ENCODE measurements at regions not wholly inside any gene's neighbourhood (a gene's known extent, or its start where the extent isn't known, plus 50 kb on each side); places are given as distances from the start of the nearest gene placed in this dataset.
"Not testable (repeated sequence)": the region's sequence is repeated elsewhere in the genome, so short reads cannot be mapped to it uniquely, and the experiment has no call there.

DNA sequence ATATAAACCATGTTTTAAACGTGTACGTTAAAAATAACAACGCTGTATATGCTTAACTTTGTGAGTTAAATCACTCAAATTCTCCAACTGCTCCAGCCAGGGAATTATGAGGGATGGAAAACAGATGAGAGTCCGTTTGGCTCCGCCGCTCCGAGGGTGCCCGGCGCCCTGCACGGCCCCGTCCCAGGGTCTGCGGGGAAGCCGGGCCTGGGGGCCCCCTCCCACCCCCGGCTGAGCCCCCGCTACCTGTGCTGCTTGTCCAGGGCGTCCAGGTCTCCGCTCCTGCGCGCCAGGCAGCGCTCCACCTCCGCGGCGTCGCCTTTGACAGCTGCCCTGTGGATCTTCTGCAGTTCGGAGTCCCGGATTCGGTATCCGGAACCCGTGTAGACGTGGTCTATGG lies 415.5 kb downstream of the FOXD4L4 start:
- H3K4me1 ChIP-seq; intact Hi-C loops (cut with DNase I; ENCODE audit: low total_unique reads); H3K27ac ChIP-seq; H3K36me3 ChIP-seq; DNase-seq; H3K9me3 ChIP-seq: not testable (repeated sequence)
- WGBS, 5 donors: 0 to 2% (median 1%) methylated on average over 7 to 15 of the region's 30 CpGs; no CpG with 5 or more reads in 2 of the 5 donors
- peak overlapping the region in 2 of 8 donors; percentile 20 to 49 for H3K4me3 ChIP-seq
- H3K27me3 ChIP-seq (replicated peaks in 1 of 7): peaks cover 0 to 12% (median 0%) of the 10 kb centered on the region in 7 donors

DNA sequence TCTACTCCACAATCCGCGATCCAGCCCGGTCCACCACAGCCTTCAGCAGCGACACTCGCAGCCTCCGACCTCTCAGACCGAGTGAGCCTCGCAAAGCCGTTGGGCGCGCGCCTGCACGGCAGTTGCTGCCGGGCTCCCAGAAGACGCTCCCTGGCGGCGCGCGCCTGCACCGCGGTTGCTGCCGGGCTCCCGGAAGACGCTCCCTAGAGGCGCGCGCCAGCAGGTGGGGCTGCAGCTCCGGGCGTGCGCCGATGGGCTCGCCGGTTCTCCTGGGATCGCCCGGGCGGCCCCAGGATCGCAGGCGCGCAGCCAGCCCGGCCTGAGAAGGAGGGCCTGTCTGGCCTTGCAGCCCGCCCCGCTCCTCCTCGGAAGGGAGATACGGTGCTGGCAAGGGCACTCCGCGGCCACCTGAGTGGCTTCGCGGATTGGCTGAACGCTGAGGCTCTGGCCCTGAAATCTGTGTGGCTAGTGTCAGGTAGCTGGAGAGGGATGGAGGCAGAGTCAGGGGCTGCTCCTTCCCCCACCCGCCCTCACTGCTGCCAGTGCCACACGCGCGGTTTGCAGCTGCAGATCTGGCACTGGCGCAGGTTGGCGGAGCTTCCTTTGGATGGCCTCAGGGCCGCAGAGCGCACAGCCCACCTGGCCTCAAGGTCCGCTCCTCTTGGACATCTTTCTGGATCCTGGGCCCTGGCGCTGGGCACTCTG lies 416.2 kb downstream of the FOXD4L4 start:
- Histone ChIP-seq H3K27me3 (replicated peaks in 1 of 7) (peaks cover 0 to 12% (median 0%) of the 10 kb centered on the region in 7 donors), H3K4me3 (peak overlapping the region in 7 of 8 donors; percentile 26 to 62 (median 36))
- H3K36me3 ChIP-seq; H3K4me1 ChIP-seq; intact Hi-C loops (cut with DNase I; ENCODE audit: low total_unique reads); H3K9me3 ChIP-seq; H3K27ac ChIP-seq: not testable (repeated sequence)
- peak; percentile 84 for DNase-seq
- peak in 1 of 3 donors; percentile 37 for TF ChIP-seq POLR2AphosphoS5 (IDR thresholded peaks at IDR 0.05)
- TF ChIP-seq, protein P1, sequence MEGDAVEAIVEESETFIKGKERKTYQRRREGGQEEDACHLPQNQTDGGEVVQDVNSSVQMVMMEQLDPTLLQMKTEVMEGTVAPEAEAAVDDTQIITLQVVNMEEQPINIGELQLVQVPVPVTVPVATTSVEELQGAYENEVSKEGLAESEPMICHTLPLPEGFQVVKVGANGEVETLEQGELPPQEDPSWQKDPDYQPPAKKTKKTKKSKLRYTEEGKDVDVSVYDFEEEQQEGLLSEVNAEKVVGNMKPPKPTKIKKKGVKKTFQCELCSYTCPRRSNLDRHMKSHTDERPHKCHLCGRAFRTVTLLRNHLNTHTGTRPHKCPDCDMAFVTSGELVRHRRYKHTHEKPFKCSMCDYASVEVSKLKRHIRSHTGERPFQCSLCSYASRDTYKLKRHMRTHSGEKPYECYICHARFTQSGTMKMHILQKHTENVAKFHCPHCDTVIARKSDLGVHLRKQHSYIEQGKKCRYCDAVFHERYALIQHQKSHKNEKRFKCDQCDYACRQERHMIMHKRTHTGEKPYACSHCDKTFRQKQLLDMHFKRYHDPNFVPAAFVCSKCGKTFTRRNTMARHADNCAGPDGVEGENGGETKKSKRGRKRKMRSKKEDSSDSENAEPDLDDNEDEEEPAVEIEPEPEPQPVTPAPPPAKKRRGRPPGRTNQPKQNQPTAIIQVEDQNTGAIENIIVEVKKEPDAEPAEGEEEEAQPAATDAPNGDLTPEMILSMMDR (IDR thresholded peaks at IDR 0.05 in 8 of 11, conservative IDR thresholded peaks at IDR 0.05 in 3 of 11): peak in 5 of 11 experiments; percentile 21 to 57 (median 39)
- WGBS, 5 donors: 0 to 6% (median 1%) methylated on average over 1 to 35 of the region's 59 CpGs

- 7 to 20% (median 19%) methylated on average over 3 to 27 of the region's 40 CpGs for WGBS, 5 donors
- H3K27ac ChIP-seq; intact Hi-C loops (cut with DNase I; ENCODE audit: low total_unique reads); H3K9me3 ChIP-seq; H3K36me3 ChIP-seq; H3K4me1 ChIP-seq: not testable (repeated sequence)
- peak; percentile 74 for DNase-seq
- peaks cover 0 to 12% (median 0%) of the 10 kb centered on the region in 7 donors for H3K27me3 ChIP-seq (replicated peaks in 1 of 7)
- peak overlapping the region in 7 of 8 donors; percentile 20 to 62 (median 36) for H3K4me3 ChIP-seq
These were observed 417.2 kb downstream of the FOXD4L4 start for GRCh38 chr9:66153971-66154691.

DNA sequence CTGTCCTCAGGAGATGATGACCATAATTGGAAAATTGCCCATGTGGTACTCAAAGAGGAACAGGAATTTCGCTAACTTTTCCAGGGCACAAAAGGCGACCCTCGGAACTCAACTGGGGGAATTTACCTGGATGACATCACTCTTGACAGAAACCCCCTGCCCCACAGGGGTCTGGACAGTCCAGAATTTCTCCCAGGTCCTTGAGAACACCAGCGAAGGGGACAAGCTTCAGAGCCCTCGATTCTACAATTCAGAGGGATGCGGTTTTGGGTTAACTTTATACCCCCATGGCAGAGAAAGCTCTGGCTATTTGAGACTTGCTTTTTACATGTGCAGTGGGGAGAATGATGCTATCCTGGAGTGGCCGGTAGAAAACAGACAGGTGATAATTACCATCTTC lies 445.4 kb downstream of the FOXD4L4 start:
- WGBS, 5 donors: 70 to 87% (median 79%) methylated on average over 4 to 6 of the region's 7 CpGs
- H3K4me1 ChIP-seq; DNase-seq; H3K4me3 ChIP-seq; H3K27ac ChIP-seq; H3K27me3 ChIP-seq (replicated peaks in 1 of 7); H3K36me3 ChIP-seq; H3K9me3 ChIP-seq; intact Hi-C loops (cut with DNase I; ENCODE audit: low total_unique reads): not testable (repeated sequence)

DNA sequence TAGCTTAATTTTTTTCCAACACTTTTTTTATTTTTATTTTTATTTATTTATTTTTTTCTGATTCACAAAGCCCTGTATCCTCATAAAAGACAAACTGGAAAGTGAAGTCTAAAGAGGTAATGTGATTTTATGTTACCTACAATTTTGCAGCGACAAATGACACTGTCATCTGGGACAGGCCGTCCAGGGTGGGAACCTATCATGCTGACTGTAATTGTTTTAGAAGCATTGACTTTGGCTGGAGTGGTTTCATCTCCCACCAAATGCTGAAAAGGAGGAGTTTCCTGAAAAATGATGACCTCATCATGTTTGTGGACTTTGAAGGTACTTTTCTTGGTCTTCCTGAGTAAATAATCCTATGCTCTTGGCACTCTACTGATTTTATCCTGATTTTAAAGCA lies 446.7 kb downstream of the FOXD4L4 start:
- DNase-seq: not testable (repeated sequence)

GRCh38 chr9:66197199-66197598 lies 460.3 kb downstream of the FOXD4L4 start:
- intact Hi-C loops (cut with DNase I; ENCODE audit: low total_unique reads); DNase-seq: not testable (repeated sequence)
- 90 to 97% (median 91%) methylated on average over 2 of the region's 4 CpGs; no CpG with 5 or more reads in 2 of the 5 donors for WGBS, 5 donors

More for the DNA sequence above, 446.7 kb downstream of the FOXD4L4 start:
- H3K27me3 ChIP-seq (replicated peaks in 1 of 7); H3K27ac ChIP-seq; H3K4me1 ChIP-seq; H3K9me3 ChIP-seq; H3K4me3 ChIP-seq; H3K36me3 ChIP-seq; intact Hi-C loops (cut with DNase I; ENCODE audit: low total_unique reads): not testable (repeated sequence)
- WGBS, 5 donors: 60 to 93% (median 72%) methylated on average over 2 of the region's 2 CpGs

More at GRCh38 chr9:66197199-66197598, 460.3 kb downstream of the FOXD4L4 start:
- H3K27ac ChIP-seq; H3K4me1 ChIP-seq; H3K9me3 ChIP-seq; H3K36me3 ChIP-seq; H3K4me3 ChIP-seq; H3K27me3 ChIP-seq (replicated peaks in 1 of 7): not testable (repeated sequence)

Measured in spleen (tissue), 11 donors.